Thyroid gland (tissue), 4 donors: ENCODE measurements at regions not wholly inside any gene's neighbourhood (a gene's known extent, or its start where the extent isn't known, plus 50 kb on each side); places are given as distances from the start of the nearest gene placed in this dataset.

ENCODE experiments used
- POLR2A ChIP-seq, 2 donors: fragments of 450-650 bp; IDR thresholded peaks; one replicate each; pipeline ENCODE4 v1.6.1; 2017; ENCODE audit warnings: antibody characterized with exemption in 2 of 2, mild to moderate bottlenecking in 2 of 2, moderate library complexity in 1 of 2
- TF ChIP-seq, protein P1 (sequence below), 6 experiments: fragments of 200-600 bp in 3 of 6; fragments of 450-650 bp in 3 of 6; sonication (generic) in 3 of 6; IDR thresholded peaks; one replicate each; pipeline ENCODE4 v1.5.1; 2016 to 2019; ENCODE audit warnings: antibody characterized with exemption in 6 of 6, mild to moderate bottlenecking in 2 of 6, inconsistent platforms in 1 of 6, moderate library complexity in 1 of 6

DNA sequence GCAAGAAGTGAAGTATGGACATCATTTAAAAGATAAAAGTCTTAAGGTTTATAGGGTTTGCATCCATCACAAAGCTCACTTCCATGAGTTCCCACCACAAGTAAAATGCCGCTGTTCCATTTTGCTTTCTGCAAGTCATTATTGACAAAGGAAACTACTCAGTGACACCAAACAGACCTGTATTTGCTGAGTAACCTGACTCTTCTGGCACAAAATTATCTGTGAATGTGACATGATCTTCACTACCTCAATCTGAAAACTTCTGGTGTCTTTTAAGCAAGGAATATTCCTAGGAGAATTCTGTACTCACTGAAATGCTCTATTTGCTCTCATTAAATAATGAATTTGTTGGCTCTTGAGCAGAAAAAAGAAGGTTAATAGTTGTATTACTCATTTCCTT is 1077.4 kb upstream of the ADGRL4 start:
- TF ChIP-seq, protein P1, sequence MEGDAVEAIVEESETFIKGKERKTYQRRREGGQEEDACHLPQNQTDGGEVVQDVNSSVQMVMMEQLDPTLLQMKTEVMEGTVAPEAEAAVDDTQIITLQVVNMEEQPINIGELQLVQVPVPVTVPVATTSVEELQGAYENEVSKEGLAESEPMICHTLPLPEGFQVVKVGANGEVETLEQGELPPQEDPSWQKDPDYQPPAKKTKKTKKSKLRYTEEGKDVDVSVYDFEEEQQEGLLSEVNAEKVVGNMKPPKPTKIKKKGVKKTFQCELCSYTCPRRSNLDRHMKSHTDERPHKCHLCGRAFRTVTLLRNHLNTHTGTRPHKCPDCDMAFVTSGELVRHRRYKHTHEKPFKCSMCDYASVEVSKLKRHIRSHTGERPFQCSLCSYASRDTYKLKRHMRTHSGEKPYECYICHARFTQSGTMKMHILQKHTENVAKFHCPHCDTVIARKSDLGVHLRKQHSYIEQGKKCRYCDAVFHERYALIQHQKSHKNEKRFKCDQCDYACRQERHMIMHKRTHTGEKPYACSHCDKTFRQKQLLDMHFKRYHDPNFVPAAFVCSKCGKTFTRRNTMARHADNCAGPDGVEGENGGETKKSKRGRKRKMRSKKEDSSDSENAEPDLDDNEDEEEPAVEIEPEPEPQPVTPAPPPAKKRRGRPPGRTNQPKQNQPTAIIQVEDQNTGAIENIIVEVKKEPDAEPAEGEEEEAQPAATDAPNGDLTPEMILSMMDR (IDR thresholded peaks at IDR 0.05) = no peak
- no peak for TF ChIP-seq POLR2A (IDR thresholded peaks at IDR 0.05)
